ENCODE measurements at regions not wholly inside any gene's neighbourhood (a gene's known extent, or its start where the extent isn't known, plus 50 kb on each side); places are given as distances from the start of the nearest gene placed in this dataset.
"Not testable (repeated sequence)": the region's sequence is repeated elsewhere in the genome, so short reads cannot be mapped to it uniquely, and the experiment has no call there.

DNA sequence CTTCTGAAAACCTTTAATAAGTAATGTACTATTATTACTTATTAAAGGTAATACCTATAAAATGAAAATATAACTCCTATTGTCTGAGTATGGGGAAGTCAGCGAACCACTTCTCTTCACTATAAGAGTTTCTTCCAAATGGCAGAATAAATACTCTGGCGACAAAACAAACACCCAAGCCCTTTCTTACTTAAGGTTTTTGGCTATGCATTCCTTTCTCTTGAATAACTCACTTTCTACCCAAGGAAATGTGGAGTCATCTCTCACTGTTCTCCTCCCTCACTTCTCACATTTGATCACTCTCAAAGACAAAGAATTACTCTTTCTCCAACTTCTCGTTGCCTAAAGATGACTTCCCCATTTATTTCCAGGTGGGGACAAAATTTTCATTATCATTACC lies 816.8 kb upstream of the CRIM1 start:
- peak; percentile 54 for DNase-seq

DNA sequence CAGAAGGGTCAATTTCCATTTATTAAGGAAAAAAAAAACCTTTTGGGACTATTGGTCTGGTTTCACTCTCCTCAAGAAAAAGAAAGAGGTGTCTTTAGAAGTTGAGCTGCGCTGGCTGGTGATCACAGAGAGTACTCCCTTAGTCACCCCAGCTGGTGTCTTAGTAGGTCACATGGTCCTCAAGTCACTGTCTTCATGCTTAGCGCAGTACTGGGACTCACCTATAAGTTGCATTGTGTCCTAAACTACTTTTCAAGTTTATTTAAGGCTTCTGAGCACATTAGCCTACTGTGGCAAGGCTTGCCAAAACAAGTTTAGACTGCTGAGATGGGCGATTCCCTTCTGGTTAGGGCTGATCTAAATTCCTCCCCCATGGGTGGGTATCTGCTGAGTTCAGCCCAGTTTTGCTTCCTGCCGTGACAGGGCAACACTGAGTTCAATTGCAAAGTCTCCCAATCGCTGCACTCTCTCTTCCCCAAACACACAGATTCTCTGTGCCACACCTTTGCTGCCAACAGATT lies 824.9 kb upstream of the CRIM1 start:
- DNase-seq: no peak

DNA sequence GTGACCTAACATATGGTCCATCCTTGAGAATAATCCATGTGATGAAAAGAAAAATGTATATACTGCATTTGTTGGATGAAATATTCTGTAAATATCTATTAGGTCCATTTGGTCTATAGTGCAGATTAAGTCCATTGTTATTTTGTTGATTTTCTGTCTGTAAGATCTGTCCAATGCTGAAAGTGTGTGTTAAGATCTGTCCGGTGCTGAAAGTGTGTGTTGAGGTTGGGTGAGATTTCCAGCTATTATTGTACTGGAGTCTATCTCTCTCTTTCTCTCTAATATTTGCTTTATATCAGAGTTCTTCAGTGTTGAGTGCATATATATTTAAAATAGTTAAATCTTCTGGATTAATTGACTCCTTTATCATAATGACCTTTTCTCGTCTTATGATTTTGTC lies 828.8 kb upstream of the CRIM1 start:
- no peak for DNase-seq

DNA sequence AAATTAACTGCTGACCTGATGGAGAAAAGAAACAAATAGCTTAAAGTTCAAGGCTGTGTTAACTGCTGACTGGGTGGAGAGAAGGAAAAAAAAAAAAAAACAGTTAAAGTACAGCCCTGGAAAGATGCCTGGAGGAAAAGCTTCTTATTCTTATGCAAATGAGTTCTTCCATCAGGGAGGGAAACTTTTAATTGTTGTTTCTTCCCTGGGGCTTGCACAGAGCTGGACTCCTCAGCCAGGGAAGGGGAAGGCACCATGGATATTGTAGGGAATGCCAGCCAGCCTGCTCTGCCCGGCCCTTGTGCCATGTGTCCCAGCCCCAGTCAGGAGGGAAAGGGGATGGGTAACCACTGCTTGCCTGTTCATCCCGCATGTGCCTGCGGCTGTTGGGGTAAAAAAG lies 833.1 kb upstream of the CRIM1 start:
- DNase-seq: no peak

DNA sequence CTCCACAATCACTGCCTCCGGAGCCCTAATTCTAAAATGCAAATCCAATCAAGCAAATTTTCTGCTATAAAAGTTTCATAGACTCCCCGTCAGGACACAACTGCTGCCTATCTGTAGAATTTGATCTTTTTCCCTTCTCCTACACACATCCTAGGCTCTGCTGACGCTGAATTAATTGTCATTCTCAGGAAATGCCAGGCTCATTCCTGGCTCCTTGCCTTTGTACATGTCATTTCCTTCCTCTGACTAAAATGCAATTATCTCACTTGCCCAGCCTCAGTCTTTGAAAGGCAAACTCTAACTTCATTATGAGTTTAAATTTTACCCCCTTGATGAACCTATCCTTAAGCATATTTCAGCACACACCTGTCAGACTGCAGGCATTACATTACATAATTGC lies 844.9 kb upstream of the CRIM1 start:
- peak; percentile 62 for DNase-seq

DNA sequence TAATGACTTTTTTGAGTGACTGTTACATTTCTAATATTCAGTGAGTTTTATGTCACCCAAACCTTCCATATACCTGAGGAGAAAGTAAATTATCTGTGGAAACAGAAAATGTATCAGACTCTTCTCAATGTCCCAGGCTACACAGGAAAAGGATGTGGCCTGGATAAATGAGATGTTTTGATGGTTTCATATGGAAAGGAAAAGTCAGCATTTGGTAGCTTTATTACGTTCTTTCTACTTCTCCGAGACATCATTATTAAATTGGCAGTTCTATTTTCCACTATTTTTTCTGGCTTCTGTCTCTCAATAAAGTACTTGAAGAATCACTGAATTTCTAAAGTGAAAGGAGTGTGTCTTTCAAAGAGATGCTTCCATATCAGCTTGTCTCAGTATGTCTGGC lies 847.0 kb upstream of the CRIM1 start:
- DNase-seq: no peak

DNA sequence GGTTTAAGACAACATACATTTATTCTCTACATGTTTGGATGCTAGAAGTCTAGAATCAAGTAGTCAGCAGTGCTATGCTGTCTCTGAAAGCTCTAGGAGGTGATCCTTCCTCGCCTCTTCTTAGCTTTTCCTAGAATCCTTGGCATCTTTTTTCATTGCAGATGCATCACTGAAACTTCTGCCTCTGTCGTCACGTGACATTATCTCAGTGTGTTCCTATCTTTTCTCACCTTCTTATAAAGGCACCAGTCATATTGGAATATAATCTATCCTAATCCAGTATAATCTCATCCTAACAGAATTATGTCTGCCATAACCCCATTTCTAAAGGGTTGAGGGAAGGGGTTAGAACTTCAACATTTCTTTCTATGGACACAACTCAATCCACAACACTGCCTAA lies 851.2 kb upstream of the CRIM1 start:
- DNase-seq: no peak

DNA sequence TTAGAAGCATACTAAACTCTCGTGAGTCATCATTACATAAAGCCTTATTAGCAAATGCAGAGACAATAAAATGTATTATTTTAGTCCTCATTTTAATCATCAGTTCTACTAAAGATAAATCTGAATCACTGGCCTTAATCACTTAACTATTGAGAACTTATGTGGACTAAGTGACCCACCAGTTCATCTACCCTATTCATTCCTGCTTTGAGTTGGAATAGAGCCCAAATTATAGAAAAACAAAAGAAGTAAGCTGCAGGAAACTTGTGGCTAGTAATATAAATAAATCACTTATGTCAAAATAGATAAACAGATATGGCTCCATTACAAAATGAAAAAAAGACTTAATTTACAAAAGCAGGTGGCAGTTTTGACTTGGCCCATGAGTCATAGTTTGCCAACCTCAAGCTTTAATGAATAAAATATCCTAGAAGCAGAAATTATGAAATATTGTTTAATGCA lies 851.8 kb upstream of the CRIM1 start:
- peak; percentile 69 for DNase-seq

DNA sequence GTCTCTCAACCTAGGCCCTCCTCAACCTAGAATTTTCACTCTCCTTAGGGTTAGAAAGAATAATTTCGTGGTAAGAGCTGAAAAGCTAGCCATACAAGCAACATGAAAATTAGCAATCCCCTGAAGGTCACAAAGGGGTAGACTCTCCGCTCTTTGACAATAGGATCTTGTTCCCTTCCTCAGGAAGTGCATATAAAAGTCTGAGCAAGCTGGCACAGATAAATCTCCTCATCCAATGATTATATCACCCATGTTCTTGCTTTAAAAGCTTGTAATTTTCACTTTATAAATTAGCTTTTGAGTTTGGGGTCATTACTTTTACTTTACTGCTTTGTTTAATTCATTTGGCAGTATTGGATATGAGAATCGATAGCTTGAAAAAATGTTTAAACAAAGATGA lies 852.3 kb upstream of the CRIM1 start:
- DNase-seq: no peak

DNA sequence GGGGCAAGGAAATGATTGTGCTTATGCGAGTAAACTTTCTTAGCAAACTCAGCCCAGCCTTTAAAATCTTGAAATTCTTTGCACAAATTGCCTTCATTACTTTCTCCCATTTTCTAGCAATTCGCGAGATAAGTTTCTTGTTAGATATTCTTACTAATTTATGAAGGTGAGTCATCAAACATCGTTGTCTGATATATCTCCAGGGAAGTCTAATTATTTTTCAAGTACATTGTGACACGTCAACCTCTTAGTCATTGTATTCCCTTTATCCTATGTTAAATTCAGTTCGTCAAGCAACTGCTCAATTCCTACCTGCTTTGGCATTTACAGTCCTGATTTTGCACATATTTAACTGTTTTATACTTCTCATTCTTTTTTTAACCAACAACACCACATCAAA lies 854.5 kb upstream of the CRIM1 start:
- DNase-seq: peak; percentile 29

DNA sequence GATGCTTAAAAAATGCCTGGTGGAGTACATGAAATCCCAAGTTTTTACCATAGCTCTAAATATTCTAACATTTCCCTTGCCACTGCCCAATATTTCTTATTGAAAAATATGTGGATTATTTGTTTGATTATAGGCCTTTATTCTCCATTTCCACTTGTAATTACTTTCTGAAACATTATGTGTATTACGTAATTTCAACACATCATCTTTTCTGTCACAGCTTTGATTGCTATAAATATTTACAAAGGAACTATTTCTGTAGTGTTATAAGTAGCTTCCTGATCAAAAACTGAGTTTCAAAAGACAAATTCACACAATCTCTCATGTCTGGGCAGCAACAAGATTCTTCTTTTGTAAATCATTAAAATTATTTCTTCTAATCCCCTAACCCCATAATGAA lies 859.6 kb upstream of the CRIM1 start:
- no peak for DNase-seq

DNA sequence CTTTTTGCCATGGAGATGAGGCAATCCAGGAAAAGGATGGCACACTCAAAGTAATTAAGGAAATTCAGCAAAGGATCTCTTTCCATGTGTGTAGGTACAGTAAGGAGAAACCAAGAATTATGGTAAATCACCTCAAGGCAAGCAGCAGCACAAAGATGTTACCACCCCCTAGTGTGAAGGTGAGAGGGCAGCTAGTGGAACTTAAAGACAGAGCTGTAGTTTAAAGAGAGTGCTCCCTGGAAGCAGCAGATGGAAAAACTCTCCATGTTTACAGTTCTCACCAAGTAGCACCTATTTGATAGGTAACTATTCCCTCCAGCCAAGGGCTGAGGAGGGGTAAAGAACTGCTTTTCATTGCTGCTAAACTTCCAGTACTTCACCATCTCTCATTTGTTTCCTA lies 860.4 kb upstream of the CRIM1 start:
- no peak for DNase-seq

DNA sequence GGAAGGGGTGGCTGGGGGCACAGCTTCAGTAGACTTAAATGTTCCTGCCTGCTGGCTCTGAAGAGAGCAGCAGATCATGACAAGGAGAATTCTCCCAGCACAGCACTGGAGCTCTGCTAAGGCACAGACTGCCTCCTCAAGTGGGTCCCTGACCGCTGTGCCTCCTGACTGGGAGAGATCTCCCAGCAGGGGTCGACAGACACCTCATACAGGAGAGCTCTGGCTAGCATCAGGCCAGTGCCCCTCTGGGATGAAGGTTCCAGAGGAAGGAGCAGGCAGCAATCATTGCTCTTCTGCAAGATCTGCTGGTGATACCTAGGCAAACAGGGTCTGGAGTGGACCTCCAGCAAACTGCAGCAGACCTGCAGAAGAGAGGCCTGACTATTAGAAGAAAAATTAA lies 877.5 kb upstream of the CRIM1 start:
- not testable (repeated sequence) for DNase-seq

DNA sequence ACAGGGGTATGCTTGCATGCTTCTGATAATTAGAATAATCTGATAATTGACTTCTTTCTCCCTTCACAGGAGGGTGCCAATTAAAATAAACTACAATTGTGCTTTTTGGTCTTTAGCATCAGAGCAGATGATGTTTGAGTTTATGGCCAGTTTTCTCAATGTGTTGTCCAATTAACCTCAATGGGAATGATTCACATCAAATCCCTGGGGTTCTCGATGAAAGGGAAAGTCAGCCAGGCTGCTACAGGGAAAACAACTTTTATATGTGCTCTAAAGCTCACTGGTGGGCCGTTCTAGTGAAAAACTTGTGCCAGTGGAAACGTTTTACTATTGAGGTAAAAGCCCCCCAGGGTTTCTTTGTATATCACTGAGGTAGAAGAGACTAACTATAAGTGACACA lies 887.3 kb upstream of the CRIM1 start:
- DNase-seq: peak; percentile 8

DNA sequence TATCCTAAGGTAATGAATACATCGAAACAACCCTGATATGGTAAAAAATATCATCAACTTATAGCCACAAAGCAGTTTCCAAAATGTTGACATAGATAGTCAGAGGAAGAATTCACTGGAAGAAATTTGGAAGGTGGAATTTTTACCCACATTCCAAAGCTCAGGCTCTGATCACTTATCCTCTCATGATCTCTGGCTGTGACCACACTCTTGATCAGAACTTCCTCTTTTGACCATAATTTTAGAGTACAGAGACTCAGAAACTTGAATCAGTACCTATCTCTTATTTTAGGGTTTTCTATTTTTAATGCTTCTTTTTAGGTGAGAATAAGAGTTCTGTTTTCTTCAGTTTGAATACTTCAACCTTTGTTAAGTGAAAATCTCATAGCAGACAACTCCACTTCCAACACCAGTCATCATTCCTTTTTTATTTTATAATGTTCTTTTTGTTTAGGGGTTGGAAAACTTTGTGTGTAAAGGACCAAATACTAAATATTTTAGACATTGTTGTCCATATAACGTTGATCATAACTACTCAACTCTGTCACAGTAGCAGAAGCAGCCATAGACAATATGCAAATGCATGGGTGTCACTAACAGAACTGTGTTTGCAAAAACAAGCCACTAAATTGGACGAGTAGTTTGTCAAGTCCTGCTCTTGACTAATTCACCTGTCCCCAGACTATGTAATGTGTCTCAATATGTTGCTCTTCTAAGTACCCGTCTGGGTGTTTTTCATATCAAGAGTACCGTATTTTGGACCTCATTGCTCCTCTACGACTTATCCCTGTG lies 891.6 kb upstream of the CRIM1 start:
- peak; percentile 70 for DNase-seq

DNA sequence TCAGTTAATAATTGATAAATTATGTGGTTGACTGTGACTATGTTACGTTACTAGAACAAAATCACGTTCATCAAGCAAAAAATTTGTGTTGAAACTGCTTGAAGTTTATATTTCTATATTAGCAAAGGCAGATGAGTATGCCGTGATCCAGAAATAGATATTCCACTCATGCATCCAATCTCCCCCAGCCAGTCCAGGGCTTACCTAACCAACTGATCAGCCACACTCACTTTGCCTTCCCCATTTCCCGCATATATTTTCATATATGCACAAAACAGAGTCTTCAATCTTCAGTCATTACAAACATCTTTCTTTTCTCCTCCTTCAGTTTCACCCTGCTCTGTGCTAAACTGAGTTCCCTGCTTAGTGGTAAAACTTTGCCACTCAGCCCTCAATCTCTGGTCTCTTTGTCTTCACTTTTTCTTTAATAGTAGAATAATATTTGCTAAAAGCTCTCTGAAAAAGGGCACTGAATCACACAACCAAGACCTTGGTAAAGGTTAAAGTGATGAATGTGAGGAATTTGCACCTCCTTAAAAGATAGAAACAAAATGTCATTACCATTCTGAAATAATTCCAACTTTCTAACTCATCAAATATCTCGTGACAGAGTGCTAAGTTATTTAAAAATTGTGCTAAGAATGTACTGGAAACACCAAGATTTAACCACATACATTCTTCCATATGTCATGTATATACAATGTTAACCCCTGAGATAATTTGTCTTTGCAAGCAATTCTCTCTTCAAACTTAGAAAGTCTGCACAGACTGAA lies 893.2 kb upstream of the CRIM1 start:
- peak; percentile 90 for DNase-seq

DNA sequence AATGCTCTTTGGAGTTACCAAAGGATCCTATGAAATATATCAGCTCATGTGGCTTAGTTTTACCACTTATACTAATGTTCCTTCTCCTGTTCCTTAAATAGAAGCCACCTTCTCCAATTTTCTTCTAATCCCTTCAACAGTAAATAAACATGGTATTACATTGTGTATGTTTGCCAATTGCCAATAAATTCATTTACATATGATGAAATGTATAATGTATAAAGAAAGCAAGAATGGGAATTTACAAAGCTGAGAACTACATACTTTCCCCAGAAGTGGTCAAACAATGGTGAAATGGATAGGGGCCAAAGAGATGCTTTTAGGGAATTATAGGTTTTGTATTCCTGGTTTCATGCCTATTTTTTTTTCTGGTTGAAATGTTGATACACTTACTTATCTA lies 894.2 kb upstream of the CRIM1 start:
- no peak for DNase-seq

DNA sequence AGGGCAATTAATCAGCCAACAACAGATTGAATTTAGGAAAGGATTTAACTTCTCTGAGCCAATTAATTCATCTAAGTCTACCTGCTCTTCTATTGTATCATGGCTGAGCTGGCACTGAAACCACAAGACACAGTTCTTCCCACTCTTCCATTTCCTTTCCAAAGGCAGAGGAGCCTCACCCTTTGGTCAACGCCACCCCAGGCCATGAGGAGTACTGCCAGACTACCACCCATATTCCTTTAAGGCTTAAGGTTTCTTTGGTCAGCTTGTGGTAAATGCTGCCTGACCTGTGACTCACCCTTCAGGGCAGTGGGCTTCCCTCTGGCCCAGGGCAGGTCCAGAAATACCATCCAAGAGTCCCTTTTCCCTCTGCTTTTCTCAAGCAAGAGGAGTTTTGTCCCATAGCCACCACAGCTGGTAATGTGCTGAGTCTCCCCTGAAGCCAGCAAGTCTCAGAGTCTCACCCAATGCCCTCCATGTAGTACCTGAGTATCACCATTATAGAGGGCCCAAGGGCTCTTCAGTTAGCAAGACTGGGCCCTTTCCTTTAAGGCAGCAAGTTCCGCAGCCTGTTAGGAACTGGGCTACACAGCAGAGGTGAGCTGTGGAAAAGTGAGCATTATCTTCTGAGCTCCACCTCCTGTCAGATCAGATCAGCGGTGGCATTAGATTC lies 900.5 kb upstream of the CRIM1 start:
- peak; percentile 89 for DNase-seq

DNA sequence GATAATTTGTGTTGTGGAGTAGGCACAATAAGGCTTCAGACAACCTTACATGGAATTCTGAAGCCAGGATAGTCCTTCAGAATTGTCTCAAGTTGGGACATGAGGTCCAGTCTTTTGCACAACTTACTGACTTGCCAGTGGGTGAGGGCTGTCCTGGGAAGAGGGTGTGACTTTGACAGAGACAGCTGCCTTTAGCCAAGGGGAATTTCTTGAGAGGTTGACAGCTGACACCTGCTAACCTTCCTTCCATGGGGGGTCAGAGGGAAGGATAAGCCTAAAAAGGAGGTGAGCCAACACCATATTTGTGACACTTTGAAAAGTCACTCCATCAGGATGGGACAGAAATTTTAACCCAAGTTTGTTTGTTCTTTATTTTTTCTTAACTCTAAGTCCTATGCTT lies 907.8 kb upstream of the CRIM1 start:
- no peak for DNase-seq

DNA sequence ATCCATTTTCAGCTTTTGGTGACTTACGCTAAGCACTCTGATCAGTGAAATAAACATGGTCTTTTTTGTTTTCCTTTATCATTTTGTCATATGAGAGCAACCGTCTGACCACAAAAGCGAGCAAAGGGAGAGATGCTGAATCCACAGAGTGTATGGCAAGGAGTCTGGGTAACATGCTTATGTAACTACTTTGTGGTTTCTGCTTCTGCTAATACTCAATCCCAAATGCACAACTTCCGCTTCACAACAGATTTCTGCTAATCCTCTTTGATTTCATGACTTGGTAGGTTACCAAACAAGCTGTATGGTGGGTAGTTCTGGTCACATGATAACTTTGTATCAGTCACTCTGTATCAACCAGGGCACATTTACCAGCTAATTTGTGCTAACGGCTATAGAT lies 908.4 kb upstream of the CRIM1 start:
- DNase-seq: no peak

DNA sequence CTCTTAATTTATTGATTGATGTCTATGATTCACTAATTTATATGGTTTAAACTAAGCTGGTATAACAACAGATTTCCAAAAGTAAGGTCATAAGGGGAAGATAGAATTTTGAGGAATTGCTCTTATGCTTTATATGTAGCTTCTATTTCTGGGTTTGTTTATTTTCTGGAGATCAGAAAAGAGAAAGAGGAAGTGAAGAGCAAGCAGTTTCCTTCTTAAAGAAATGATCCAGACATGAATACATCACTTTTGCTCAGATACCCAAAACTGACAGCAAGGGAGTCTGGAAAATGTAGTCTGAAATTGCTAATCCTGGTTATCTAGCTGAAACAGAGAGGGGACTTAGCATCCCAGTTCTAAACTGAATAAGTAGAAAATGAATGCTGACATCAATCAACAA lies 912.5 kb upstream of the CRIM1 start:
- no peak for DNase-seq

DNA sequence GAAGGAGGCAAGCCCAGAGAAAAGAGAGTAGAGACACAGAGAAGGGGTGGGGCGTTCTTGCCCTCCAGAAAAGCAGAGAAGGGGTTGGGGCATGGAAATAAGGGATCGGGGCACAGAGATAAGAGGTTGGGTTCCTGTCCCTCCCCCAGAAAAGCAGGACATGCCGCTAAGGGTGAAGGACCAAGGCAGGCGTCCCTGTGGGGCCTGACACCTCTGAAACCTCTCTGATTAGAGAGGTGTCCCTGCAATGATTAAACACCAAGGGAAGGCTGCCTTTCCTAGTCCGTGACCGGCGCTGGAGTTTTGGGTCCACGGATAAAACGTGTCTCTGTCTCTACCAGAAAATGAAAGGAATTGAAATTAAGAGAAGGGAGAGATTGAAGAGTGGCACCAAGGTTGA lies 914.0 kb upstream of the CRIM1 start:
- not testable (repeated sequence) for DNase-seq

DNA sequence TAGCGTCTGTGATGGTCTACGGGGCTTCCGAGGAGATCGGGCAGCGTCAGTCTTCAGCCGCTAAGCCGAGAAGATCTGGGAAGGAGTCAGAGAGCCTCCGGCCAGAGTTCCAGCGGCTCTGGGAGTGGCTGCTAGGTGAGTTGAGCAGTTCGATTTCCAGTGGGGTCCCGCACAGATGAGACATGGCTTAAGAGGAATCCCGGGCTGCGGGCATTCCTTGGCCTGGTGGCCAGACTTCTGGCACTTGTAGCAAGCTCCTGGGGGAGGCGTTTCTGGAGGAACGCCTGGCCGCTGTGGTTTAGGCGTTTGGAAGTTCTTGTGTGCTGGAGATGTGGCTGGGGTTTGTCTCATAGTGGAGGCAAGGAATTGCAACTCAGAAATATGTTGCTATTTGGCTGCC lies 915.3 kb upstream of the CRIM1 start:
- not testable (repeated sequence) for DNase-seq

DNA sequence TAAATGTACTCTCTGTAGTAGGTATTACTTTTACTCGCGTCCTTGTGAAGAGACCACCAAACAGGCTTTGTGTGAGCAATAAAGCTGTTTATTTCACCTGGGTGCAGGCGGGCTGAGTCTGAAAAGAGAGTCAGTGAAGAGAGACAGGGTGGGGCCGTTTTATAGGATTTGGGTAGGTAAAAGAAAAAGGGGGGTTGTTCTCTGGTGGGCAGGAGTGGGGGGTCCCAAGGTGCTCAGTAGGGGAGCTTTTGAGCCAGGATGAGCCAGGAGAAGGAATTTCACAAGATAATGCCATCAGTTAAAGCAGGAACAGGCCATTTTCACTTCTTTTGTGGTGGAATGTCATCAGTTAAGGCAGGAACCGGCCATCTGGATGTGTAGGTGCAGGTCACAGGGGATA lies 918.7 kb upstream of the CRIM1 start:
- DNase-seq: not testable (repeated sequence)
